Ascending aorta (tissue), 2 donors: ENCODE measurements at regions not wholly inside any gene's neighbourhood (a gene's known extent, or its start where the extent isn't known, plus 50 kb on each side); places are given as distances from the start of the nearest gene placed in this dataset.

Source experiments
- DNase-seq, 2 donors: peaks; one replicate each; pipeline ENCODE4 v3.0.0-alpha.2; 2019; ENCODE audit warnings: low spot score in 2 of 2
- H3K27ac ChIP-seq, 2 donors: fragments of 200-600 bp; sonication (generic); one replicate each; pipeline ENCODE4 v1.5.1; 2016 to 2017; ENCODE audit warnings: mild to moderate bottlenecking in 1 of 2
- H3K27me3 ChIP-seq: fragments of 200-600 bp; sonication (generic); one replicate; pipeline ENCODE4 v1.5.1; 2017
- H3K36me3 ChIP-seq, 2 donors: fragments of 200-600 bp; sonication (generic); one replicate each; pipeline ENCODE4 v1.5.1; 2016
- H3K4me1 ChIP-seq, 2 donors: fragments of 200-600 bp; sonication (generic); one replicate each; pipeline ENCODE4 v1.5.1; 2016 to 2017; ENCODE audit warnings: mild to moderate bottlenecking in 1 of 2
- H3K4me3 ChIP-seq, 2 donors: fragments of 200-600 bp; sonication (generic); one replicate each; pipeline ENCODE4 v1.5.1; 2016 to 2017; ENCODE audit warnings: mild to moderate bottlenecking in 1 of 2
- H3K9me3 ChIP-seq, 2 donors: fragments of 200-600 bp; sonication (generic); one replicate each; pipeline ENCODE4 v1.5.1; 2016
- intact Hi-C: fragments of 100-400 bp; cut with DNase I; formaldehyde crosslinking; loops from one replicate; pipeline ENCODE4 v1.15.1; 2023
- TF ChIP-seq, protein P1 (sequence below), 3 experiments: fragments of 200-600 bp in 2 of 3; fragments of 450-650 bp in 1 of 3; sonication (generic) in 2 of 3; IDR thresholded peaks; one replicate each; pipeline ENCODE4 v1.5.1; 2016 to 2019; ENCODE audit warnings: antibody characterized with exemption in 3 of 3, mild to moderate bottlenecking in 1 of 3, moderate library complexity in 1 of 3

DNA sequence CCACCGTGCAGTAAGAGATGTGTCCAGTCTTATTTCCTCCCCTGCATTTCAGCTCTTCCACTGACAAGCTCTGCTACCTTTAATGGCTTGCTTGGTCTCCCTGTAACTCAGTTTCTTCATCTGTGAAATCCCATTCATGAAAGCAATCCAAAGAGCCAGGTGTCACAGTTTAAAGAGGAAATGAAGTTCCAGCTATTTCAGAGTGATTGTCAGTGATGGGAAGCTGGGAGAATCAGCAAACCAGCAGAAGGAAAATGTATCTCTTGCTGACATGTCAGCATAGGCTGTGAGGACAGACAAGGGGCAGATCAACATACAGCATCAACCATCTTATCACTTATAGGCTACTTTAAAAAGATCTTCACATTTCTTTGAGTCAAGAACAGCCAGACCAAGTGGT, 445.3 kb downstream of the ADRA2A start:
- TF ChIP-seq, protein P1, sequence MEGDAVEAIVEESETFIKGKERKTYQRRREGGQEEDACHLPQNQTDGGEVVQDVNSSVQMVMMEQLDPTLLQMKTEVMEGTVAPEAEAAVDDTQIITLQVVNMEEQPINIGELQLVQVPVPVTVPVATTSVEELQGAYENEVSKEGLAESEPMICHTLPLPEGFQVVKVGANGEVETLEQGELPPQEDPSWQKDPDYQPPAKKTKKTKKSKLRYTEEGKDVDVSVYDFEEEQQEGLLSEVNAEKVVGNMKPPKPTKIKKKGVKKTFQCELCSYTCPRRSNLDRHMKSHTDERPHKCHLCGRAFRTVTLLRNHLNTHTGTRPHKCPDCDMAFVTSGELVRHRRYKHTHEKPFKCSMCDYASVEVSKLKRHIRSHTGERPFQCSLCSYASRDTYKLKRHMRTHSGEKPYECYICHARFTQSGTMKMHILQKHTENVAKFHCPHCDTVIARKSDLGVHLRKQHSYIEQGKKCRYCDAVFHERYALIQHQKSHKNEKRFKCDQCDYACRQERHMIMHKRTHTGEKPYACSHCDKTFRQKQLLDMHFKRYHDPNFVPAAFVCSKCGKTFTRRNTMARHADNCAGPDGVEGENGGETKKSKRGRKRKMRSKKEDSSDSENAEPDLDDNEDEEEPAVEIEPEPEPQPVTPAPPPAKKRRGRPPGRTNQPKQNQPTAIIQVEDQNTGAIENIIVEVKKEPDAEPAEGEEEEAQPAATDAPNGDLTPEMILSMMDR (IDR thresholded peaks at IDR 0.05): no peak
- no peak for DNase-seq
- intact Hi-C loops: no loop called here
- Histone ChIP-seq H3K4me3 (no peak overlapping the region), H3K27me3 (no peaks in the 10 kb centered on the region), H3K27ac (no peak overlapping the region), H3K36me3 (no peaks in the 10 kb centered on the region), H3K4me1 (no peaks in the 10 kb centered on the region), H3K9me3 (no peaks in the 10 kb centered on the region)

DNA sequence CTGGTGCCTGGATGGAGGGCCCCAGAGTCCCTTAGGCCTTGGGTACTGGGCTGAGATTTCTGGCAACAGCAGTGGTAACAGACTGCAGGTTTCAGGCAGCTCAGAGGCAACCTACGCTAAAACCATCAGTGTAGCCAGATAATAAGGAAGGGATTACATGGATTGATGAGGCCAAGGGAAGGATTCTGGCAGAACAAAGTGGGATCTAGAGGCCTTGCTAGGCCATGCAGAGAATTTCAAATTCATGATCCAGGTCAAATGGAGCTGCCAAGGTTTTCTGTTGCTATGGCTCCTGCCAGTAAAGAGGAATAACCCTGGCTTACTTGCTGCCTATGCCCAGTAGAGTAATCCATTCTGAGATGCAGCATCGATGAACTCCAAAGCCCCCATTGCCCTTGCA, 445.7 kb downstream of the ADRA2A start:
- DNase-seq: no peak
- no peak overlapping the region for H3K27ac ChIP-seq

GRCh38 chr10:111523016-111523415, 446.2 kb downstream of the ADRA2A start:
- Histone ChIP-seq H3K36me3 (no peaks in the 10 kb centered on the region), H3K27ac (no peak overlapping the region), H3K4me3 (no peak overlapping the region), H3K27me3 (no peaks in the 10 kb centered on the region), H3K4me1 (no peaks in the 10 kb centered on the region), H3K9me3 (no peaks in the 10 kb centered on the region)
- DNase-seq: no peak
- TF ChIP-seq, protein P1 (IDR thresholded peaks at IDR 0.05): no peak
- intact Hi-C loops: no loop called here

More for the DNA sequence above, 445.7 kb downstream of the ADRA2A start:
- Histone ChIP-seq H3K27me3 (no peaks in the 10 kb centered on the region), H3K9me3 (no peaks in the 10 kb centered on the region), H3K36me3 (no peaks in the 10 kb centered on the region), H3K4me3 (no peak overlapping the region), H3K4me1 (no peaks in the 10 kb centered on the region)
- intact Hi-C loops: no loop called here
- TF ChIP-seq, protein P1 (IDR thresholded peaks at IDR 0.05): no peak

- no peaks in the 10 kb centered on the region for H3K4me1 ChIP-seq
- H3K9me3 ChIP-seq: no peaks in the 10 kb centered on the region
- H3K27me3 ChIP-seq: no peaks in the 10 kb centered on the region
- intact Hi-C loops: no loop called here
- no peak overlapping the region for H3K27ac ChIP-seq
- DNase-seq: no peak
- H3K4me3 ChIP-seq: no peak overlapping the region
- H3K36me3 ChIP-seq: no peaks in the 10 kb centered on the region
- TF ChIP-seq, protein P1 (IDR thresholded peaks at IDR 0.05): no peak
These were observed 447.3 kb downstream of the ADRA2A start for GRCh38 chr10:111524134-111524533.

DNA sequence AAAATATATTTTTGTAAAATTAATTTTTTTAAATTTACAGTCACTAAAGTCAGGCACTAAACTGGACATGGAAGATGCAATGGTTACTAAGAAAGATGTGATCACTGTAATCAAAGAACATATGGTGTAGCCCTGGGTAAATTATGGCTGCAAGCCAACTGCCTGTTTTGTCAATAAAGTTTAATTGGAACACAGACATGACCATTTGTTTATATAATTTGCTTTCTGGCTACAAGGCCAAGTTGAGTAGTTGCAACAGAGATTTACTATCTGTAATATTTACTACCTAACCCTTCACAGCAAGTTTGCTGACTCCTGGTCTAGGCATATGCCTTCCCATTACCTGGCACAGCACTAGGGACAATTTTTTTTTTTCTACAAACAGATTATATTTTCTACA, 448.9 kb downstream of the ADRA2A start:
- Histone ChIP-seq H3K36me3 (no peaks in the 10 kb centered on the region), H3K9me3 (no peaks in the 10 kb centered on the region), H3K4me1 (no peaks in the 10 kb centered on the region), H3K27me3 (no peaks in the 10 kb centered on the region), H3K27ac (no peak overlapping the region), H3K4me3 (no peak overlapping the region)
- DNase-seq: no peak
- intact Hi-C loops: no loop called here
- TF ChIP-seq, protein P1 (IDR thresholded peaks at IDR 0.05): no peak

GRCh38 chr10:111531690-111532089, 454.9 kb downstream of the ADRA2A start:
- Histone ChIP-seq H3K27ac (no peak overlapping the region), H3K9me3 (no peaks in the 10 kb centered on the region), H3K4me1 (no peaks in the 10 kb centered on the region), H3K4me3 (no peak overlapping the region), H3K27me3 (no peaks in the 10 kb centered on the region), H3K36me3 (no peaks in the 10 kb centered on the region)
- intact Hi-C loops: no loop called here
- DNase-seq: no peak
- TF ChIP-seq, protein P1 (IDR thresholded peaks at IDR 0.05): no peak
